Neuronal stem cell (in vitro differentiated cells): ENCODE measurements at regions not wholly inside any gene's neighbourhood (a gene's known extent, or its start where the extent isn't known, plus 50 kb on each side); places are given as distances from the start of the nearest gene placed in this dataset.

Source experiments
- DNase-seq: peaks from one replicate; pipeline ENCODE4 v3.0.0-alpha.2; 2013; ENCODE audit warnings: low spot score
- H2AFZ ChIP-seq: one replicate; pipeline ENCODE4 v1.6.1; 2013; ENCODE audit warnings: mild to moderate bottlenecking, low read length, inconsistent platforms
- H2AK5ac ChIP-seq: 2 replicates; pipeline ENCODE4 v1.6.1; 2013; ENCODE audit warnings: low read depth, mild to moderate bottlenecking, inconsistent platforms, low read length, moderate library complexity, mixed read lengths
- H2BK120ac ChIP-seq: 2 replicates; pipeline ENCODE4 v1.6.1; 2013; ENCODE audit warnings: low read depth, mild to moderate bottlenecking, inconsistent platforms, low read length, moderate library complexity, mixed read lengths
- H2BK12ac ChIP-seq: one replicate; pipeline ENCODE4 v1.6.1; 2013; ENCODE audit warnings: low read length, inconsistent platforms
- H2BK15ac ChIP-seq: 2 replicates; pipeline ENCODE4 v1.6.1; 2013; ENCODE audit warnings: mild to moderate bottlenecking, low read length, inconsistent platforms, mixed read lengths
- H2BK5ac ChIP-seq: one replicate; pipeline ENCODE4 v1.6.1; 2013; ENCODE audit warnings: inconsistent platforms, mild to moderate bottlenecking, low read length, moderate library complexity
- H3K14ac ChIP-seq: one replicate; pipeline ENCODE4 v1.6.1; 2013; ENCODE audit warnings: low read length, inconsistent platforms
- H3K18ac ChIP-seq: 2 replicates; pipeline ENCODE4 v1.6.1; 2013; ENCODE audit warnings: low read length, inconsistent platforms
- H3K23ac ChIP-seq: 2 replicates; pipeline ENCODE4 v1.6.1; 2013; ENCODE audit warnings: low read depth, mild to moderate bottlenecking, mixed read lengths, low read length, inconsistent platforms; ENCODE audit not compliant: poor library complexity
- H3K27ac ChIP-seq: replicated peaks from 3 replicates; pipeline ENCODE4 v1.5.1; 2013; ENCODE audit warnings: low read length, inconsistent platforms
- H3K27me3 ChIP-seq, 3 experiments: 2 replicates each; pipeline ENCODE4 v1.6.1; 2013; ENCODE audit warnings: low read length in 3 of 3, mild to moderate bottlenecking in 2 of 3, inconsistent platforms in 1 of 3, low read depth in 1 of 3, mixed read lengths in 1 of 3, moderate library complexity in 1 of 3; ENCODE audit not compliant: control insufficient read depth in 3 of 3, insufficient read depth in 3 of 3
- H3K36me3 ChIP-seq, 2 donors: replicated peaks in 1 of 2; 2 replicates each; pipeline ENCODE4 v1.6.1; 2013; ENCODE audit warnings: low read length in 2 of 2; ENCODE audit not compliant: control insufficient read depth in 2 of 2, insufficient read depth in 2 of 2
- H3K4ac ChIP-seq: 2 replicates; pipeline ENCODE4 v1.6.1; 2013; ENCODE audit warnings: inconsistent platforms, mild to moderate bottlenecking, low read length, moderate library complexity
- H3K4me1 ChIP-seq, 2 donors: 1 replicate in 1 of 2; 2 replicates in 1 of 2; pipeline ENCODE4 v1.6.1; 2013; ENCODE audit warnings: low read length in 2 of 2, low read depth in 1 of 2; ENCODE audit not compliant: control insufficient read depth in 2 of 2, insufficient read depth in 1 of 2
- H3K4me2 ChIP-seq: one replicate; pipeline ENCODE4 v1.6.1; 2013; ENCODE audit warnings: mild to moderate bottlenecking, low read length, inconsistent platforms; ENCODE audit not compliant: insufficient read depth, poor library complexity, severe bottlenecking
- H3K4me3 ChIP-seq, 2 donors: 2 replicates each; pipeline ENCODE4 v1.5.1; 2013; ENCODE audit warnings: low read length in 2 of 2, mild to moderate bottlenecking in 2 of 2, inconsistent platforms in 1 of 2, moderate library complexity in 1 of 2
- H3K79me1 ChIP-seq: one replicate; pipeline ENCODE4 v1.6.1; 2013; ENCODE audit warnings: low read depth, mild to moderate bottlenecking, inconsistent platforms, low read length, moderate library complexity
- H3K9ac ChIP-seq: one replicate; pipeline ENCODE4 v1.6.1; 2013; ENCODE audit warnings: mild to moderate bottlenecking, low read depth, low read length, inconsistent platforms; ENCODE audit not compliant: poor library complexity
- H3K9me3 ChIP-seq, 2 donors: replicated peaks in 1 of 2; 2 replicates each; pipeline versions ENCODE3 to v1.6.1; 2013; ENCODE audit warnings: low read length in 2 of 2, mild to moderate bottlenecking in 2 of 2, inconsistent platforms in 1 of 2, low read depth in 1 of 2, mixed read lengths in 1 of 2, moderate library complexity in 1 of 2; ENCODE audit not compliant: control insufficient read depth in 2 of 2, insufficient read depth in 1 of 2
- H4K8ac ChIP-seq: one replicate; pipeline ENCODE4 v1.6.1; 2013; ENCODE audit warnings: low read depth, mild to moderate bottlenecking, inconsistent platforms, low read length, moderate library complexity
- H4K91ac ChIP-seq: one replicate; pipeline ENCODE4 v1.6.1; 2013; ENCODE audit warnings: low read length, low read depth, mild to moderate bottlenecking, inconsistent platforms; ENCODE audit not compliant: poor library complexity
- WGBS, 2 donors: extraction: QIAGEN DNeasy Blood & Tissue Kit; methylation state at CpG; one replicate each; pipeline ENCODE4 v1.1.7; 2013; ENCODE audit warnings: missing lambda C conversion rate in 2 of 2, mixed read lengths in 1 of 2; ENCODE audit not compliant: insufficient read length in 2 of 2, insufficient replicate concordance in 1 of 2; ENCODE audit errors: extremely low coverage in 2 of 2; 5-methylcytosine and 5-hydroxymethylcytosine counted together

- no peak overlapping the region for H4K8ac ChIP-seq
- no peaks in the 10 kb centered on the region for H3K9me3 ChIP-seq
- no peaks in the 10 kb centered on the region for H3K4me1 ChIP-seq
- H2AK5ac ChIP-seq = no peak overlapping the region
- no peak overlapping the region for H2BK5ac ChIP-seq
- H3K4ac ChIP-seq = no peak overlapping the region
- no peaks in the 10 kb centered on the region for H3K36me3 ChIP-seq
- no peak overlapping the region for H3K9ac ChIP-seq
- H3K79me1 ChIP-seq = no peaks in the 10 kb centered on the region
- H2BK120ac ChIP-seq = no peak overlapping the region
- H2AFZ ChIP-seq = no peak overlapping the region
- no peak overlapping the region for H3K23ac ChIP-seq
- H4K91ac ChIP-seq = no peak overlapping the region
- no peak overlapping the region for H3K4me3 ChIP-seq
- no peak overlapping the region for H2BK15ac ChIP-seq
- WGBS, 2 donors = no CpG with 5 or more reads among the region's 7 CpGs
- H3K27ac ChIP-seq = no peak overlapping the region
- no peak overlapping the region for H3K4me2 ChIP-seq
- H3K14ac ChIP-seq = no peak overlapping the region
- no peak for DNase-seq
- peaks cover 0 to 3% (median 0%) of the 10 kb centered on the region in 3 experiments for H3K27me3 ChIP-seq
- H3K18ac ChIP-seq = no peak overlapping the region
- no peak overlapping the region for H2BK12ac ChIP-seq
Measured at GRCh38 chr15:100730655-100731266, 128.4 kb downstream of the ASB7 start.

DNA sequence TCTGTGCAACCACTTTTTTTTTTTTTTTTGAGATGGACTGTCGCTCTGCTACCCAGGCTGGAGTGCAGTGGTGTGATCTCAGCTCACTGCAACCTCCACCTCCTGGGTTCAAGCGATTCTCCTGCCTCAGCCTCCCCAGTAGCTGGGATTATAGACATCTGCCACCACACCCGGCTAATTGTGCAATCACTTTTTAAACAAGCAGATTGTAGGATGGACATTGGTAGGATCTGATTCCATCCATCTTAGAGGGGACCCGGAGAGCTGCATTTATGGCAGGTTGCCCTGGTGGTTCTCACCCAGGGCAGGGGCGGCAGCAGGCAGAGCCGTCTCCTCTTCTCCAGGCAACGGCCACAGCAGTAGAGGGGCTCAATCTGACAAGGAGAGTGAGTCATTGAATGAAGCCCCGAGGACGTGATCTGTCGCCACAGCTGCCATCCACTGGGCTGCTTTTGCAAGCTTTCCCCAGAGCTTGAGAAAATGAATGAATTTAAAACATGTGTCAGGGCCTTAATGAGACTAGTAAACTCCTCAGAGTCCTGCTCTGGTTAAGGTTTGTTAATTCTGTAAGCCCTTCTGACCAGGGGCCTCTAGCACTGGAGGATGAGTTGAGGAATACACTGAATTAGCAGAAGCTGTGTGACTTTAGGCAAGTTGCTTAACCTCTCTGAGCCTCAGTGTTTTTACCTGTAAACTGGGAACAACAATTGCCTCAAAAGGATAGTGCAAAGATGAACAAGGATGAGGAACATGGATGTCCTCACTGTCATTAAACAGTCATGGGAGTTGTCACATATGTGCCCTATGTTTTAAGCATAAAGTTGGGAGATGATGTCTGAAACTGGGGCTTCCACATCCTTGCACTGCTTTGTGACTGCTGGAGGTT is 129.1 kb downstream of the ASB7 start:
- Histone ChIP-seq H3K4ac (no peak overlapping the region), H2BK5ac (no peak overlapping the region), H2BK12ac (no peak overlapping the region), H3K14ac (no peak overlapping the region), H3K9me3 (no peaks in the 10 kb centered on the region), H3K79me1 (no peaks in the 10 kb centered on the region), H2AFZ (no peak overlapping the region), H3K9ac (no peak overlapping the region), H3K27me3 (peaks cover 0 to 3% (median 0%) of the 10 kb centered on the region in 3 experiments), H3K18ac (no peak overlapping the region), H2AK5ac (no peak overlapping the region), H2BK120ac (no peak overlapping the region), H2BK15ac (no peak overlapping the region), H3K23ac (no peak overlapping the region), H3K27ac (no peak overlapping the region), H3K4me3 (no peak overlapping the region), H3K4me2 (no peak overlapping the region), H3K4me1 (no peaks in the 10 kb centered on the region), H3K36me3 (no peaks in the 10 kb centered on the region), H4K91ac (no peak overlapping the region), H4K8ac (no peak overlapping the region)
- no peak for DNase-seq
- WGBS, 2 donors = no CpG with 5 or more reads among the region's 10 CpGs

DNA sequence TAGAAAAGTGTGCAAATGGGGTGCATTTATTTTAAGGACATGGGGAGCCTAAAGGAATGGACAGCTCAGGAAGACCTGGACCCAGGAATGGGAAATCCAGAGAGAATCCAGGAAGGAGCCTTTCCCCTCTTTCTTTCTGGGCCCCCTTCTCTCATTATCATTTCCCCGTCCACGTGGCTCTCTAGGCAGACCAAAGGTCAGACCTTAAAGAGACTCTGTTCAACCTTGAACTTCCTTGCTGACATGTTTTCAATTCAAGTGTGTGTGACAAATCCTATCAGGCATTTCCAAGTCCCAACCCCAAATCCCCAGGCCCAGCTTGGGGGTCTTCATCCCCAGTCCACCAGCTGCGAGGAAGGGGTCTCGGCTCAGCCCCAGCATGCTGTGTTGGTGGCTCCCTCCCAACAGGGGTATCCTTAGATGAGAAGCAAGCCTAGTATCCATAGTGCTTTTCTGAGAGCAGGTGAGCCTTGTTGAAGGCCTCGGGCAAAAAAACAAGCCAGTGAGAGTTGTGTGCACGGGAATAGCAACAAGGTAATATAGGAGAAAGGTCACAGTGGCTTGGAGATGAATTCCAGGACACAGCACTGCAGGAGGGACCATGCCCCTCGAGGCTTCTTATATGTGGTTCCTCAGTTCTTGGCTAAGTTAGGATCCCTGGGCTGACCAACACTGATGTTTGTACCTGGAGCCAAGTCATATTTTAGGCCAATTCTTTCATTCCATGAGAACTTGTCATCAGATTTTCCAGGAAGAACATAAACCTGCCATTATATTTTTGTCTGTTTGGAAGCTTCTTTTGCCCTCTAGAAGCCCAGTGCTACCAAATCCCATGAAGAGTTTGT is 130.0 kb downstream of the ASB7 start:
- WGBS, 2 donors = no CpG with 5 or more reads among the region's 7 CpGs
- peaks cover 0 to 2% of the 10 kb centered on the region in 2 donors for H3K4me1 ChIP-seq
- no peak overlapping the region for H3K27ac ChIP-seq
- peaks cover 0 to 3% (median 0%) of the 10 kb centered on the region in 3 experiments for H3K27me3 ChIP-seq
- no peak overlapping the region for H3K23ac ChIP-seq
- H2AK5ac ChIP-seq = no peak overlapping the region
- H2BK12ac ChIP-seq = no peak overlapping the region
- H3K14ac ChIP-seq = no peak overlapping the region
- no peak for DNase-seq
- H3K4ac ChIP-seq = no peak overlapping the region
- H3K4me2 ChIP-seq = no peak overlapping the region
- no peak overlapping the region for H4K91ac ChIP-seq
- no peaks in the 10 kb centered on the region for H3K9me3 ChIP-seq
- H3K9ac ChIP-seq = no peak overlapping the region
- H2AFZ ChIP-seq = no peak overlapping the region
- H2BK15ac ChIP-seq = no peak overlapping the region
- H2BK120ac ChIP-seq = no peak overlapping the region
- no peak overlapping the region for H4K8ac ChIP-seq
- no peaks in the 10 kb centered on the region for H3K36me3 ChIP-seq
- no peaks in the 10 kb centered on the region for H3K79me1 ChIP-seq
- no peak overlapping the region for H3K18ac ChIP-seq
- H2BK5ac ChIP-seq = no peak overlapping the region
- no peak overlapping the region for H3K4me3 ChIP-seq
